ENCODE measurements at regions not wholly inside any gene's neighbourhood (a gene's known extent, or its start where the extent isn't known, plus 50 kb on each side); places are given as distances from the start of the nearest gene placed in this dataset.

- no peak overlapping the region for H3K4me2 ChIP-seq (ENCODE audit: low read depth, low read length, poor library complexity, severe bottlenecking)
- H3K79me2 ChIP-seq (ENCODE audit: insufficient read depth, low read length) = no peaks in the 10 kb centered on the region
- H3F3A ChIP-seq (ENCODE audit: low read depth) = no peaks in the 10 kb centered on the region
- TF ChIP-seq CTCF (conservative IDR thresholded peaks at IDR 0.05; ENCODE audit: low read length) = no peak
- TF ChIP-seq EZH2phosphoT487 (IDR thresholded peaks at IDR 0.05; ENCODE audit: borderline replicate concordance) = no peak
- no peaks in the 10 kb centered on the region for H3K4me1 ChIP-seq (ENCODE audit: insufficient read depth, low read length, poor library complexity, severe bottlenecking)
- no peaks in the 10 kb centered on the region for H3K9me2 ChIP-seq (replicated peaks; ENCODE audit: low read depth, low read length)
- no peaks in the 10 kb centered on the region for H4K20me1 ChIP-seq (ENCODE audit: insufficient read depth, low read length, poor library complexity, severe bottlenecking)
- no peak overlapping the region for H2AFZ ChIP-seq (ENCODE audit: low read length)
- no peaks in the 10 kb centered on the region for H3K27me3 ChIP-seq (ENCODE audit: insufficient read depth, low read length, poor library complexity, severe bottlenecking)
- no peak overlapping the region for H3K9ac ChIP-seq (ENCODE audit: low read depth, low read length, poor library complexity, severe bottlenecking)
- H3K4me3 ChIP-seq (ENCODE audit: low read length, poor library complexity, severe bottlenecking) = no peak overlapping the region
- H3K36me3 ChIP-seq (ENCODE audit: insufficient read depth, low read length) = no peaks in the 10 kb centered on the region
- H3K9me3 ChIP-seq (ENCODE audit: insufficient read depth, low read depth, low read length) = no peaks in the 10 kb centered on the region
Measured at GRCh38 chr2:67834482-67834881, 228.3 kb downstream of the C1D start.

- H3K9ac ChIP-seq (ENCODE audit: low read depth, low read length, poor library complexity, severe bottlenecking) = no peak overlapping the region
- H3K79me2 ChIP-seq (ENCODE audit: insufficient read depth, low read length) = no peaks in the 10 kb centered on the region
- no peak overlapping the region for H3K4me3 ChIP-seq (ENCODE audit: low read length, poor library complexity, severe bottlenecking)
- no peak overlapping the region for H2AFZ ChIP-seq (ENCODE audit: low read length)
- no peaks in the 10 kb centered on the region for H3K9me3 ChIP-seq (ENCODE audit: insufficient read depth, low read depth, low read length)
- no peaks in the 10 kb centered on the region for H3K27me3 ChIP-seq (ENCODE audit: insufficient read depth, low read length, poor library complexity, severe bottlenecking)
- H3K9me2 ChIP-seq (replicated peaks; ENCODE audit: low read depth, low read length) = no peaks in the 10 kb centered on the region
- no peak for TF ChIP-seq EZH2phosphoT487 (IDR thresholded peaks at IDR 0.05; ENCODE audit: borderline replicate concordance)
- no peak for TF ChIP-seq CTCF (conservative IDR thresholded peaks at IDR 0.05; ENCODE audit: low read length)
- H3K4me2 ChIP-seq (ENCODE audit: low read depth, low read length, poor library complexity, severe bottlenecking) = no peak overlapping the region
- H3K4me1 ChIP-seq (ENCODE audit: insufficient read depth, low read length, poor library complexity, severe bottlenecking) = no peaks in the 10 kb centered on the region
- no peaks in the 10 kb centered on the region for H3F3A ChIP-seq (ENCODE audit: low read depth)
- H3K36me3 ChIP-seq (ENCODE audit: insufficient read depth, low read length) = no peaks in the 10 kb centered on the region
- H4K20me1 ChIP-seq (ENCODE audit: insufficient read depth, low read length, poor library complexity, severe bottlenecking) = no peaks in the 10 kb centered on the region
Measured at GRCh38 chr2:67835266-67835665, 227.5 kb downstream of the C1D start.

GRCh38 chr2:67836866-67837265 is 225.9 kb downstream of the C1D start:
- H3K4me2 ChIP-seq (ENCODE audit: low read depth, low read length, poor library complexity, severe bottlenecking) = no peak overlapping the region
- H3K27me3 ChIP-seq (ENCODE audit: insufficient read depth, low read length, poor library complexity, severe bottlenecking) = no peaks in the 10 kb centered on the region

More at GRCh38 chr2:67836866-67837265, 225.9 kb downstream of the C1D start:
- Histone ChIP-seq H2AFZ (ENCODE audit: low read length) (no peak overlapping the region), H3K4me3 (ENCODE audit: low read length, poor library complexity, severe bottlenecking) (no peak overlapping the region), H3K9me2 (replicated peaks; ENCODE audit: low read depth, low read length) (no peaks in the 10 kb centered on the region), H3F3A (ENCODE audit: low read depth) (no peaks in the 10 kb centered on the region), H3K9me3 (ENCODE audit: insufficient read depth, low read depth, low read length) (no peaks in the 10 kb centered on the region), H3K36me3 (ENCODE audit: insufficient read depth, low read length) (no peaks in the 10 kb centered on the region), H3K79me2 (ENCODE audit: insufficient read depth, low read length) (no peaks in the 10 kb centered on the region), H3K4me1 (ENCODE audit: insufficient read depth, low read length, poor library complexity, severe bottlenecking) (no peaks in the 10 kb centered on the region), H4K20me1 (ENCODE audit: insufficient read depth, low read length, poor library complexity, severe bottlenecking) (no peaks in the 10 kb centered on the region), H3K9ac (ENCODE audit: low read depth, low read length, poor library complexity, severe bottlenecking) (no peak overlapping the region)
- TF ChIP-seq CTCF (conservative IDR thresholded peaks at IDR 0.05; ENCODE audit: low read length) = no peak
- no peak for TF ChIP-seq EZH2phosphoT487 (IDR thresholded peaks at IDR 0.05; ENCODE audit: borderline replicate concordance)
